Activated naive CD4-positive, alpha-beta T cell treated with anti-CD3 and anti-CD28 coated beads, Interleukin-2, amount 50 U/mL, for 72 hours (primary cell): ENCODE measurements at regions not wholly inside any gene's neighbourhood (a gene's known extent, or its start where the extent isn't known, plus 50 kb on each side); places are given as distances from the start of the nearest gene placed in this dataset.

Experiments used
- ATAC-seq, 2 donors: fragments of 150-1000 bp; cut with Tn5 transposase; 2 replicates each; pipeline ENCODE4 v1.10.0; 2021; ENCODE audit warnings: mild to moderate bottlenecking in 2 of 2, moderate library complexity in 2 of 2
- DNase-seq, 2 donors: peaks; one replicate each; pipeline ENCODE4 v3.0.0; 2021 to 2022; ENCODE audit warnings: low spot score in 2 of 2
- H3K27ac Mint-ChIP-seq, 2 donors: one replicate each; pipeline ENCODE4 v1.8.0; 2022; ENCODE audit warnings: mild to moderate bottlenecking in 2 of 2, mixed read lengths in 2 of 2
- H3K36me3 Mint-ChIP-seq, 2 donors: one replicate each; pipeline ENCODE4 v1.8.0; 2022; ENCODE audit warnings: mixed read lengths in 2 of 2
- H3K9me3 Mint-ChIP-seq, 2 donors: one replicate each; pipeline ENCODE4 v1.8.0; 2022; ENCODE audit warnings: mixed read lengths in 2 of 2

DNA sequence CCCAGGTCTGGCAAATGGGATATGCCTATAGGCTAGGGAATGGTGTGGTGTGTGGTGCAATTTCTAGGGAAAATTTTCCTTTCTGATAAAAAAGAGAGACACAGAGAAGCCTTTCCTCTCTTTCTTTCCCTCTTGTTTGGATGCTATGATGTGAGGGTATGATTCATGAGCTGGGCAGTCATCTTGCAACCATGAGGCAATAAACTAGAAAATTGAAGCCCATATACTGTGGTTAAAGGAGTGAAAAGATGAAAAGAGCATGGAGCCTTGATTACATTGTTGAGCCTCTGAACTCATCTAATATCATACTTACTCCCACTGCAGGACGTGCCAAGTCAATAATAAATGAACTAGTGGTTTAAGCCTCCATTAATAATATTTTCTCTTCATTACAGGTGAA, 215.6 kb downstream of the HAUS1 start:
- DNase-seq (no peak), ATAC-seq (peak in 1 of 2 donors; percentile 84)
- H3K27ac Mint-ChIP-seq, result no peak overlapping the region
- no peaks in the 10 kb centered on the region for H3K9me3 Mint-ChIP-seq
- no peaks in the 10 kb centered on the region for H3K36me3 Mint-ChIP-seq

DNA sequence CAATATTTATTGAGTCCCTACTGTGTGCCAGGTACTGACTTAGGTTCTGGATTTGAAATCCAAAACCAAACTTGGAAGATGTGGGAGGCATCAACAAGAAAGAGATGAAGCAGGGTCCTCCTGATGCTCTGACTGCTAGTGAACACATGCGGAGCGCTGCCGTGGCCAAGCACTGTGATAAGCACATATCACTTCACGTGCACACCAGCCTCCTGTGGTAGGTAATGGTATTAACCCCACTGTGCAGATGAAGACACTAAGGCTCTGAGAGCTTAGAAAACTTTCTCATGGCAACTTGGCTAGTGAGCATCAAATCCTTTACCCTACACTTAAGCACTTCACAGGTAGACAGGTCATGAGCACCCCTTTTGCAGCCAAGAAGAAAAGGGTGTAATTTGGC, 216.1 kb downstream of the HAUS1 start:
- Mint-ChIP-seq H3K9me3 (no peaks in the 10 kb centered on the region), H3K36me3 (no peaks in the 10 kb centered on the region), H3K27ac (no peak overlapping the region)
- ATAC-seq (no peak), DNase-seq (no peak)

DNA sequence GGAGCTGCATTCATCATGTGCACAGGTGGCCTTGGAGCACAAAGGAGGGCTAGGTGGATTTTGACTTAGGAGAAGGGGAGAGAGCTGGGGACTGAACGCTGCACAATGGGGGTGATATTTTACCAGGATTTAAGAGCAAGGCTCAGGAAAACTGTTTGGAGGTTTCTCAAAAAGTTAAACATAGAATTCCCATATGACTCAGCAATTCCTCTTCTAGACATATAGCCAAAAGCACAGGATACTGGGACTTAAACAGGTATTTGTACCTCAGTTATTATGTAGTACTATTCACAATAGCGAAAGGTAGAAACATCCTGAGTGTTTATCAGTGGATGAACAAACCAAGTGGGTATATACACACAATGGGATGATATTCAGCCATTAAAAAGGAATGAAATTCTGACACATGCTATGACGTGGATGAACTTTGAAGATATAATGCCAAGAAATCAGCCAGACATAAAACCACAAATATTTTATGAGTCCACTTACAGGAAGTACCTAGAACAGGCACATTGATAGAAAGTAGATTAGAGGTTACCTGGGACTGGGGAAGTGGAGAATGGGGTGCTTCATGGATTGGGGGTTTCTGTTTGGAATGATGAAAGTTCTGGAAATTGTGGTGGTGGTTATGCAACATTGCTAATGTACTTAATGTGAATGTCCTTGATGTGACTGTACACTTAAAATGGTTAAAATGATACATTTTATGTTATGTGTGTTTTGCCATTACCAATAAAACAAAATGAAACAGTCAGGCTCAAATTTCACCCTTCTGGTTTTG, 216.9 kb downstream of the HAUS1 start:
- peak overlapping the region in 1 of 2 donors; percentile 38 for H3K27ac Mint-ChIP-seq
- H3K36me3 Mint-ChIP-seq, result no peaks in the 10 kb centered on the region
- H3K9me3 Mint-ChIP-seq, result no peaks in the 10 kb centered on the region
- ATAC-seq (no peak), DNase-seq (no peak)

DNA sequence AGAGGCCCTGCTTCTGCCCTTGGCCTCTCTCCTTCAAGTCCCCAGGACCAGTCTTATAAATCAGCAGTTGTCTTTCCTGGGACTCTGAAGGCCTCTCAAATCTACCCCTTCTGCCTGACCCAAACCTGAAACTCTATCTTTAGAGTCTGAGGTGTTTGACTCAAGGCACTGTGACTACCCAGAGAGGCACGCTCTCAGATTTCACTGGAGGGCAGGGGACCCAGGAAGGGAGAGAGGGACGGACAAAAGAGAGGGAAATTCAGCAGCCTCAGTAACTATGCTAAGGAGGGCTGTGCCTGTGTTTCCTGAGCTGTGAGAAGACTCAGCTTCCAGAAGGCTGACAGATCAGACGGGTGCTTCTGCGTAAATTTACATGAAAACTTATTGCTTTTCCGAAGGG, 217.8 kb downstream of the HAUS1 start:
- no peaks in the 10 kb centered on the region for H3K36me3 Mint-ChIP-seq
- H3K9me3 Mint-ChIP-seq, result no peaks in the 10 kb centered on the region
- H3K27ac Mint-ChIP-seq, result peak overlapping the region; percentile 5 to 38
- ATAC-seq (no peak), DNase-seq (no peak)

DNA sequence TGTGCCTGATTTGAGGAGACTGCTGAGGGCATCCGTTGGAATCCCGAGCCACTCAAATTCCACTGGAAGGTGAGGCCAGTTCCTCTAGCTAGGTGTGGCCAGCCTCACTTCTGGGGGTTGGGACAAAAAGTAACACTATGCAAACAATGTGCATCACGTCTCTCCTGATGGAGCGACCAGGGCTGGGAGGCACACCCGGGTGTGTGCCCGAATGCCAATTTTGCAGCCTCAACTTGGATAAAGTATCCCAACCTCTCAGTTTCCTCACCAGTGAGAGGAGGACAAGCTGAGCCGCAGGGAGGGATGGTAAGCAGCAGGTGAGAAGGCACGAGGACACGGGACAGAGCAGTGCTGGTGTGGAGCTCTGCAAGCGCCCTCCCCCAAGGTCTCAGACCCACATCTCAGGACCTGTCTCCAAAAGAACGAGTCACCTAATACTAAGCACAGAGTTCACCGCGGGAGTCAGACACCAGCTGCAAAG, 218.3 kb downstream of the HAUS1 start:
- H3K9me3 Mint-ChIP-seq, result no peaks in the 10 kb centered on the region
- no peak for ATAC-seq
- DNase-seq, result no peak
- H3K27ac Mint-ChIP-seq, result no peak overlapping the region
- no peaks in the 10 kb centered on the region for H3K36me3 Mint-ChIP-seq

DNA sequence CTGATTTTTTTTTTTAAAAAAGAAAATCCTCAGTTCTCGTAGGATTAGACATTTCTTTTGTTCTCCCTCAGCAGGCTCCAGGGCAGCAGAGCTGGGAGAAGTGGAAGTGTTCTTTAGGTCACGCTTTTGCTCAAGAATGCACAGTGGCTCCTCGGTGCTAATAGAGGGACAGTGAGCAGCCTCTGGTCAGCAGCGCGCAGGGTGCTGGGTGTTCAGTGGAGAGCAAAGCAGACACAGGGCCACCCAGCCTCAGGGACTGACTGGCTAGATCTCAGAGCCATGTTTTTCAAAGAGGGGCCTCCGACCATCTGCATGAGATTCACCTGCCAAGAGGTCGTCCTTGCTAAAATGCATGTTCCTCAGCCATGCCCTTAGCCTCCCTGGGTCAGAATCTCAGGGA, 218.8 kb downstream of the HAUS1 start:
- DNase-seq (no peak), ATAC-seq (no peak)
- Mint-ChIP-seq H3K9me3 (no peaks in the 10 kb centered on the region), H3K36me3 (no peaks in the 10 kb centered on the region), H3K27ac (no peak overlapping the region)

DNA sequence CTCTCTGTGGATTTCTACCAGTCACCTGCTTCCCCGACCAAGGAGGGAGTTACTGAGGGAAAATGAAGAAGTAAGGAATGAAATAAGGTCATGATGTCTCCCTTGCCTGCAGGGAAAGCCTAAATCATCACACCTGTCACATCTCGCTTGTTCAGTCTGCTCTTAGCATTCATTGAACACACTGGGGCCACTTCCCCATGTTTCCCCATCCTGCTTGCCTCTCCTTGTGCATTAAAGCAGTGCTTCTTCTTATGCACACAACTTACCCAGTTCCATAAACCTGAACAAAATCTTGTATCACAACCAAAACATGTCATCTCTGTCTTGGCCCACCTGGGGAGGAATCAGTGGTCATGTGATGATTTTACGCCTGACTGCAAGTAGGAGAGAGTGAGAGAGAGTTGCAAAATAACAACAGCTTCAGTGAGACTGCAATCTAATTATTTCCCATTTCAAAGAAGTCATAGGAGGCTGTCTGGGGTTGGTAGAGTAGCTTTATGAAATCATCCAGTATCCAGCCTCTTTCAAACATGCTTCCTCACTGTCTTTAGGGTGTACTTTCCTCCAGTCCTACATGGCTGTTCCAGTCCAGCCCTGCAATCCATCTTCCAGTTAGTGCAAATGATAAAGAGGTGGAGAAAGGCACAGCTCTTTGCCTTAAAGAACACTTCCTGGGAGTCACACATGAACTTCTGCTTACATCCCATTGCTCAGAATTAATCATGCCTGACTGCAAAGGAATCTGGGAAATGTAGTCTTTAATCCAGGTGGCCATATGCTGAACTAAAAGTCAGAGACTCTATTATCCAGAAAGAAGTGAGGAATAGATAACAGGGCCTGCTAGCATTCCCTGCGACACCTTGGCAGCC, 220.1 kb downstream of the HAUS1 start:
- Mint-ChIP-seq H3K36me3 (no peaks in the 10 kb centered on the region), H3K9me3 (no peaks in the 10 kb centered on the region), H3K27ac (no peak overlapping the region)
- DNase-seq, result no peak
- ATAC-seq, result peak in 1 of 2 donors; percentile 70

DNA sequence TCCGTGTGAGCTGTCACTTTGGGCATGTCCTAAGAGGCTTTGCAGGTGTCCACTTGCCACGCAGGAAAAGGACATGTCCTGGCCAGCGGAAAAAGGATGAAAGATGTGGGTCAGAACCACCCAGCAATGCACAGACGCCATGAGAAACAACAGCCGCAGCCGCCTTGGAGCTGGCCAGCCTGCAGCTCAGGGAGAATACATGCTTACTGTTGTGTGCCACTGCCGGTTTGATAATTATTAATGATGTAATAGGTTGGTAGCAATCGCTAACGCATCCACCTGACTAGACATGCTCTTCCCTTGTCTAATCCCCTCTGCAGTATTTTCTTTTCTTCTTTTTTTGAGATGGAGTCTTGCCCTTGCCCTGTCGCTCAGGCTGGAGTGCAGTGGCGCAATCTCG, 221.7 kb downstream of the HAUS1 start:
- H3K9me3 Mint-ChIP-seq, result no peaks in the 10 kb centered on the region
- no peak overlapping the region for H3K27ac Mint-ChIP-seq
- H3K36me3 Mint-ChIP-seq, result no peaks in the 10 kb centered on the region
- DNase-seq, result no peak
- ATAC-seq, result no peak

DNA sequence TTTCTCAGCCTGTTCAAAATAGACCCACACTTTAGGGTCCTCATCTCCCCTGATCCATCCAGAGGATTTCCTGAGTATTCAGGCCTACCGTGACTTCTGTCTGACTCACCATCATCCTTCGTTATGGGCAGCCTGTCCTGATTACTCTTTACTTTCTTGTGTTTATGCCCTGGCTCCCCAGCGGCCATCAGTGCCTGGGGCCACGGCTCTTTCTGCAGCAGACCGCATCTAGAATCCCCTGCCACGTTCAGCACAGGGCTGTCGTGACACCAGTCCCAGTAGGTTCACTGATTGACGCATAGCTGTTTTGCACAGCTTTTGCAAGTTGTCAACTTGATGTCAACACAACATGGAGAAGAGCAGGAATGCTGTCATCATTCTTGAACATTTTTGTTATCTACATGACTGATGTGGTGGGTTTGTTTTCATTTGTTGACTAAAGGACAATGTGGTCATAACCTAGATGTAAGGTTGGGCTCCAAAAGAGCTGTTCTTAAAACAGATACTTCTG, 225.6 kb downstream of the HAUS1 start:
- Mint-ChIP-seq H3K9me3 (no peaks in the 10 kb centered on the region), H3K36me3 (peaks cover 4% of the 10 kb centered on the region in 2 donors), H3K27ac (no peak overlapping the region)
- ATAC-seq (no peak), DNase-seq (no peak)

DNA sequence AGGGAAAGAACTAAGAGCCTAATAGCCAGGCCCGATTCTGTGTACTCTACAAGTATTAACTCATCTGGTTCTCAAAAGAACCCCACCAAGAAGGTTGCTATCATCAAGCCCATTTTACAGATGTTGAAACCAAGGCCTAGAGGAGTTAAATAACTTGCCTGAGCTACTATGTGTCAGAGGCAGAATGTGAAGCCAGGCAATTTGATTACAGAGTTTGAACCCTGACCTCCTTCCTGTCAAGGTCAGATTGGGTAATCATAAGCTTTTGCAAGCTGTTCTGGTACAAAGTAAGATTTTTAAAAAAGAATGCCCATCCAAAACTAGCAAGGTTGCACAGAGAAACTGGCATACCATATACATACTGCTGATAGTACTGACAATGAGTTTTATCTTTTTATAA, 227.1 kb downstream of the HAUS1 start:
- H3K9me3 Mint-ChIP-seq, result no peaks in the 10 kb centered on the region
- DNase-seq (no peak), ATAC-seq (no peak)
- no peak overlapping the region for H3K27ac Mint-ChIP-seq
- peaks cover 7% of the 10 kb centered on the region in 2 donors for H3K36me3 Mint-ChIP-seq

DNA sequence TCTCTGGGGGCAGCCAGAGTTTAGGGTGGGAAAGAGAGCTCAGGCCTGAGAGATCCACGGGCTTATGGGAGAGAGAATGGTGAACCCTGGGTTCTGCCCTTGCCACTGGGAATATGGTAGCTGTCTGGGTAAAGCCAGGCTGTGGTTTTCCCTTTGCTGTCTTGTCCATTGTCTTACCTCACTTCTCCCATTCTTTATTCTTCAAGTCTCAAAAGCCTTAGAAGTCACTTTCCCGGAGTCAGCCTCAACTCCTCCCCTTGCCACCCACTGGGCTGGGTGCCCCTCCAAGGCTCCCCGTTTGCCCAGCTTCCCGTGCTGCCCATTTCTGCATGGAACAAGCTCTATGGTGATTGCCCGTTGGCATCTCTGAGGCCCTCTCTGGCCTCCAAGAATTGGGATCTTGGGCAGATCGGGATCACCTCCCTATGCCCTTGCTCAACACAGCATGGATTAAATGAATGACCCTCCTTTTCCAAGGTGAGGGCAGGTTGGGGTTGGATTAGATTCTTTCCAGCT, 228.2 kb downstream of the HAUS1 start:
- Mint-ChIP-seq H3K27ac (no peak overlapping the region), H3K36me3 (peaks cover 7% of the 10 kb centered on the region in 2 donors), H3K9me3 (no peaks in the 10 kb centered on the region)
- ATAC-seq, result no peak
- no peak for DNase-seq

DNA sequence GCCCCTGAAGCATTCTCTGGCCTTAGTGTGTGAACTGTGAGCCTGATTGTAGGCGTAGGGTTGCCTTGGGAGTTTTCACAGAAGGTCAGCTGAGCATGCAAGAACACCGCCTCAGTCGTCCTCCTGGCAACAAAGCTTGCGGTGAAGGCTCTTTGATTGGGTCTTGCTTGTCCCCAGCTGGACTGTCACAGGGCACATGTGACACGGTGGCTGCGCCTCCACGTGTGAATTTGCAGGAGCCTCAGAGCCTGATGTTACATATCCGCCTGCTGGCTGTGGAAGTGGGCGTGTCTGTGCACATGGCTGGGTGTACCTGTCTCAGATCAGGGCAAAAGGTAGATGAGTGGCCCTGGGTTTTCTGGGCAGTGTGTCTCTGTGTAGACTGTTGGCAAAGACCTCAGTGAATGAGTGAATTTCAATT, 228.7 kb downstream of the HAUS1 start:
- Mint-ChIP-seq H3K27ac (no peak overlapping the region), H3K36me3 (peaks cover 7% of the 10 kb centered on the region in 2 donors), H3K9me3 (no peaks in the 10 kb centered on the region)
- DNase-seq (no peak), ATAC-seq (peak; percentile 3 to 14)

DNA sequence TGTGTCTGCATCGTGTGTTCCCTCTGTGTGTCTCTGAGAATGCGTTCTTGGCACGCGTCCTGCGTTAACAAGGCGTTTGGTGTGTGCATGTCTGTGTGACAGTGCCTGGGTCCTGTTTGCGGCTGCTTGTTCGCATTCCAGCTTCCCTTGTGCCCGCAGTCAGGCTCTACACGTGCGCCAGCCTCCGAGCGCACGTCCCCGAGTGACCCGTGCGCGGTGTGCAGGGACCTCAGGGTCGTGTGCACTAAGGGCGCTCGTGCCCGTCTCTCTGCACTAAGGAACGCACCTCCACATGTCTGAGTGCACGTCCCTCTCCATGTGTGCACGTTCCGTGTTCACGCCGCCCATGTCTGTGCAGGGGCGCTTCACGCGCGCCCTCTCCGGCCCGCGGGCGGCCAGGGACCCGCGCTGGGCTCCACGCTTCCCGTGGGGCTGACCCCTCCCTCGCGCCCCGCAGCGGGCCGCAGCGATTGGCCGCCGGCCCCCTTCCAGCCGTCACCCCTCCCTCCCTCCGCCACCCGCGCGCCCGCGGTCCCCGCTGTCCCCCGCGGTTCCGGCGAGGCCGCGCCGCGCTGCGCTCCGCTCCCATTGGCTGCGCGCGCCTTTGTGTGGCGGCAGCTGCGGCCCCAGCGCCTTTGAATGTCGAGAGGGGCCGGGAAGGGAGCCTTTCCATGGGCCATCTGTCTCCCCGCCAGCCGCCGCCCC, 229.4 kb downstream of the HAUS1 start:
- Mint-ChIP-seq H3K36me3 (peaks cover 7% of the 10 kb centered on the region in 2 donors), H3K9me3 (no peaks in the 10 kb centered on the region), H3K27ac (no peak overlapping the region)
- ATAC-seq (peak; percentile 28 to 84), DNase-seq (peak in 1 of 2 donors; percentile 40)

DNA sequence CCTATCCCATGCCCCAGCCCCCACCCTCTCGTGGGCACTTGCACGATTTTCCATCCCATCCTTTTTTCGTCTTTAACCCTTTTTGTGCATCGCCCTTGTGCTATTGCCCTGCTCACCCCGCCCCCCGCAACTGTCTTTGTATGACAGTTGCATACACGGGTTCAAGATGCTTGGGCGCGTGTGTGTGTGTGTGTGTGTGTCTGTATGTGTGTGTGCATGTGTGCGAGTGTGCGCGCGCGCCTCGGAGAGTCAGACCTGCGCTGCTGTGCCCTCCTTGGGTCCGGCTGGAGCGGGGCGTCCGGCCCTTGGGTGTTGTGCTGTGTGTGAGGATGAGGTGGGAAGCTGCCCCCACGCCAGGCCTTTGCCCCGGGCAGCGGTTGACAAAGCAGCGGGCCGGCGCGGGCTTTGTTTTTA, 230.7 kb downstream of the HAUS1 start:
- DNase-seq, result peak in 1 of 2 donors; percentile 31
- Mint-ChIP-seq H3K9me3 (no peaks in the 10 kb centered on the region), H3K27ac (no peak overlapping the region), H3K36me3 (peaks cover 7% of the 10 kb centered on the region in 2 donors)
- ATAC-seq, result no peak

DNA sequence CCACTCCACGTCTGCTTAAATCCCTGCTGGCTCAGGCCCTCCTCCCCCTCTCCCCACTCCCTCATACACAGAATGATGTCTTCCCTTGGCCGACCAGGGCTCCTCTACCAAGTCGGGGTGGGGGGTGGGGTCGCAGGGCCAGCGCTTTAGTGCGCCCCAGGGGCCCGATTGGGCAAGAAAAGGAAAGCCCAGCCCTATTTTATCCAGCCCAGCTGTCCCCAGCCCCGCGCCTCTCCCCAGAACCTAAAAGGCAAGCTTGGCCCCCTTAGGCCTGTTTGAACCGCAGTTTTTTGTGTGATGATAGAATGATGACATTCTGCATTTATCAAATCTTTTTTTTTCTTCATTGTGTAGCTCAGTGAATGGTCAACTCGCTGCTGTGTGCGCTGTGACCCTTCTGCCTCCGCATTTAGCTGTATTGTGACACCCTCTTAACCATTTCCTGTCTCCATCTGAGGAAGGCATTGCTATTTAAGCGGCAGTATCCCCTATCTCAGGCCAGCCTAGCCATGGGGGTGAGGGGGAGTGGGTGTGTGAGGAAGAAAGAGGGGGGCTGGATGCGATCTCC, 231.4 kb downstream of the HAUS1 start:
- ATAC-seq (no peak), DNase-seq (no peak)
- H3K27ac Mint-ChIP-seq, result no peak overlapping the region
- H3K36me3 Mint-ChIP-seq, result peaks cover 7% of the 10 kb centered on the region in 2 donors
- no peaks in the 10 kb centered on the region for H3K9me3 Mint-ChIP-seq
